ENCODE measurements at regions not wholly inside any gene's neighbourhood (a gene's known extent, or its start where the extent isn't known, plus 50 kb on each side); places are given as distances from the start of the nearest gene placed in this dataset.

DNA sequence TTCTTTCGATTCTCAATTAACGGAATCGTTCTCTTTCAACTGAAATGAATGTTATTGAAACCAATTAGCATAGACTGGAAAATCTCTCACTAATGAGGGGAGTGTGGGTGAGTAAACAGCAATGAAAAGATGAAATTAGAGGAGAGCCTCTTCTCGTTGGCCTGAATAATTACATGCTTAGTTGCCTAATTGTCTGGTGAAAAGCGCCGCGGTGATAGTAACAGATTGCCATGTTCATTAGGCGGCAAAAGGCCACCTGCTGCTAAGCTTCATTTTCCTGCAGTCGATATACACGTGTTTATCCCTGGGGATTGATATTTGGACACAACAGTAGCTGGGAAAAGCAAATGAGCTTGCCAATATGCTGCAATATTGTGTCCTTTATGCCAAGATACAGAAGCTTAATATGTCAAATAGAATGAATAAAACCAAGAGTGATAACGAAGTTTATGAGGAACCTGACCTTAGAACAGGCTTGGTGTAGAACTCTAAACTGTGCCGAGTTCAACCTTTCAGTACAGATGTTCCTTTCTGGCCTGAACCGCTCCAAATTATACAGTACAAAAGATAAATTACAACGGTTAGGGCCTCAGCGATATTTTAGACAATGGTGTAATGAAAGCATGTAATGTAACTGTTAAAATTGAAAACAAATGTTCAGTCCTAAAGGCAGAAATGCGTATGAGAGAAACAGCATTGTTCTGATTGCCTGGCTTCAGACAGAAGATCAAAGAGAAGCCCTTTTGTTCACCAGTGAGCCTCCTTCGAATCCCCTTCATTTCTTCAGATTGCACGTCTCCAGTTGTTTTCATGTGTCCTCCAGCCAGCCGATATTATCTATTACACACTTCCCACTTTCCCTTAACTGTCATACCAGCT is 185.2 kb downstream of the SHOX2 start:
- peaks cover 13% of the 10 kb centered on the region for H3K27me3 Mint-ChIP-seq (ENCODE audit: low read depth, poor library complexity)
- H3K9me3 Mint-ChIP-seq: no peaks in the 10 kb centered on the region
- H3K4me1 Mint-ChIP-seq: no peaks in the 10 kb centered on the region
- no peak overlapping the region for H3K4me3 Mint-ChIP-seq
- H3K36me3 Mint-ChIP-seq (ENCODE audit: low read depth): no peaks in the 10 kb centered on the region
- TF ChIP-seq, protein P1, sequence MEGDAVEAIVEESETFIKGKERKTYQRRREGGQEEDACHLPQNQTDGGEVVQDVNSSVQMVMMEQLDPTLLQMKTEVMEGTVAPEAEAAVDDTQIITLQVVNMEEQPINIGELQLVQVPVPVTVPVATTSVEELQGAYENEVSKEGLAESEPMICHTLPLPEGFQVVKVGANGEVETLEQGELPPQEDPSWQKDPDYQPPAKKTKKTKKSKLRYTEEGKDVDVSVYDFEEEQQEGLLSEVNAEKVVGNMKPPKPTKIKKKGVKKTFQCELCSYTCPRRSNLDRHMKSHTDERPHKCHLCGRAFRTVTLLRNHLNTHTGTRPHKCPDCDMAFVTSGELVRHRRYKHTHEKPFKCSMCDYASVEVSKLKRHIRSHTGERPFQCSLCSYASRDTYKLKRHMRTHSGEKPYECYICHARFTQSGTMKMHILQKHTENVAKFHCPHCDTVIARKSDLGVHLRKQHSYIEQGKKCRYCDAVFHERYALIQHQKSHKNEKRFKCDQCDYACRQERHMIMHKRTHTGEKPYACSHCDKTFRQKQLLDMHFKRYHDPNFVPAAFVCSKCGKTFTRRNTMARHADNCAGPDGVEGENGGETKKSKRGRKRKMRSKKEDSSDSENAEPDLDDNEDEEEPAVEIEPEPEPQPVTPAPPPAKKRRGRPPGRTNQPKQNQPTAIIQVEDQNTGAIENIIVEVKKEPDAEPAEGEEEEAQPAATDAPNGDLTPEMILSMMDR (IDR thresholded peaks at IDR 0.05): no peak
- DNase-seq: no peak
- H3K27ac Mint-ChIP-seq: no peak overlapping the region

DNA sequence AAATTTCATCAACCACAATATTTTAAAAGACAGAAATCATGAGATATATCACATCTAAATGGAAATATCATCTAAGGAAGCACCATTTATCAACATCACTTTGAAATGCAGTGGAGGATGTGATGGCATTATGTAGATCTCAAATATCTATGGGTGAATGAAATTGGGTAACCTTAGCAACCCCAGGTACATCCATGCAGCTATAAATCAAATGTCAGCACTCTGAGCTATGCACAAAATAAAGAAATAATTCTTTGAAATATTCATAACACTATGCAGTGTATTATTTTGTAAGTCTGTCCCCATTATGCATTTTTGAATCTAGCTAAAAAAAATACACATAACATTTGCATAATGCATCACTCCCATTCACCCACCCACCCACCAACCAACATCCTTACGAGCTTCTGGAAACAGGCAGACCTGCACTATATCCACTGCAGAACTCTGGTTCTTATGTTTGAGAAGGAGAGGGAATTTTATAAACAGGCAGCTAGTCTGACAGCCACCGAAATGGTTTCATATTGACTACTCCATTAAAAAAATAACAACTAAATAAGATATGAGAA is 186.8 kb downstream of the SHOX2 start:
- H3K27ac Mint-ChIP-seq: no peak overlapping the region
- no peak for DNase-seq
- TF ChIP-seq, protein P1 (IDR thresholded peaks at IDR 0.05): no peak
- H3K27me3 Mint-ChIP-seq (ENCODE audit: low read depth, poor library complexity): peaks cover 13% of the 10 kb centered on the region
- peaks cover 6% of the 10 kb centered on the region for H3K4me1 Mint-ChIP-seq
- H3K36me3 Mint-ChIP-seq (ENCODE audit: low read depth): no peaks in the 10 kb centered on the region
- no peak overlapping the region for H3K4me3 Mint-ChIP-seq
- no peaks in the 10 kb centered on the region for H3K9me3 Mint-ChIP-seq

GRCh38 chr3:157918402-157918801 is 187.8 kb downstream of the SHOX2 start:
- TF ChIP-seq, protein P1 (IDR thresholded peaks at IDR 0.05): no peak
- H3K27me3 Mint-ChIP-seq (ENCODE audit: low read depth, poor library complexity): peaks cover 13% of the 10 kb centered on the region
- H3K36me3 Mint-ChIP-seq (ENCODE audit: low read depth): no peaks in the 10 kb centered on the region
- H3K9me3 Mint-ChIP-seq: no peaks in the 10 kb centered on the region
- no peak overlapping the region for H3K4me3 Mint-ChIP-seq
- DNase-seq: no peak
- H3K27ac Mint-ChIP-seq: no peak overlapping the region
- peaks cover 13% of the 10 kb centered on the region for H3K4me1 Mint-ChIP-seq

DNA sequence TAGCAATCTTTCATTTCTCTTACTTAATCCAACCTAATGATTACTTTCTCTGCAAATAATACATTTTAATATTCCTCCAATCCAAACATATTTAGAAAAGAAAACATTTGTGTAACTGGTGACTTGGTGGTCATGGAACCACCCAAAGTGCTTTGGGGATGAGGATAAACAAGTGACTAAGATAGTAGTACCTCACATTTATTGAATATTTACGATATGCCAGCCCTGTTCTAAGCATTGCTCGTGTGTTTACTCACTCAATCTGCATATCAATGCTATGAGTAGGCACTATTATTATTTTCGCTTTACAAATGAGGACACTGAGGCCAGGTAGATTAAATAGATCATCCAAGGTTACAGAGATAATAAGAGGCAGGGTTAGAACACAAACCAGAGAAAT is 189.5 kb downstream of the SHOX2 start:
- DNase-seq: no peak
- H3K27ac Mint-ChIP-seq: no peak overlapping the region
- TF ChIP-seq, protein P1 (IDR thresholded peaks at IDR 0.05): no peak
- peaks cover 30% of the 10 kb centered on the region for H3K4me1 Mint-ChIP-seq
- no peaks in the 10 kb centered on the region for H3K36me3 Mint-ChIP-seq (ENCODE audit: low read depth)
- peaks cover 13% of the 10 kb centered on the region for H3K27me3 Mint-ChIP-seq (ENCODE audit: low read depth, poor library complexity)
- H3K4me3 Mint-ChIP-seq: no peak overlapping the region
- no peaks in the 10 kb centered on the region for H3K9me3 Mint-ChIP-seq

DNA sequence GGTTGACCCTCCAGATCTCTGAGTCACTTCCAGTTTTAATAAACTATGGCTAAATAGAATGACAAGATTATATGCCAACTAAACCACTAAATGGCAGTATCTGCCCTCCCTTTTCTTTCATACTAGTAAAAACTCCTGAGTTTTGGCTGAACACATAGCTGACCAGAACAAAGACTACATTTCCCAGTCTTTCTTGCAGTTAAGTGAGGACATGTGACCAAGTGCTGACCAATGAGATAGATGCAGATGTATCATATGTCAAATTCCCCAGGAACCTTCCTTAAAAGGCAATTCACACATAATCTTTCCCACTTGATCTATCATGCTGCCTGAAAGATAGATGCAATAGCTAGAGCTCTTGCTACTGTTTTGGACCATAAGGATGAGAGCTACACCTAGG is 191.3 kb downstream of the SHOX2 start:
- no peak overlapping the region for H3K4me3 Mint-ChIP-seq
- H3K27ac Mint-ChIP-seq: no peak overlapping the region
- TF ChIP-seq, protein P1 (IDR thresholded peaks at IDR 0.05): no peak
- no peaks in the 10 kb centered on the region for H3K9me3 Mint-ChIP-seq
- peaks cover 18% of the 10 kb centered on the region for H3K27me3 Mint-ChIP-seq (ENCODE audit: low read depth, poor library complexity)
- peaks cover 41% of the 10 kb centered on the region for H3K4me1 Mint-ChIP-seq
- no peaks in the 10 kb centered on the region for H3K36me3 Mint-ChIP-seq (ENCODE audit: low read depth)
- no peak for DNase-seq

Data from nephron progenitor cell (in vitro differentiated cells).